Heart left ventricle (tissue), 13 donors: ENCODE measurements at regions not wholly inside any gene's neighbourhood (a gene's known extent, or its start where the extent isn't known, plus 50 kb on each side); places are given as distances from the start of the nearest gene placed in this dataset.

Source experiments
- POLR2A ChIP-seq, 2 donors: fragments of 450-650 bp; IDR thresholded peaks; one replicate each; pipeline ENCODE4 v1.6.1; 2017; ENCODE audit warnings: antibody characterized with exemption in 2 of 2, mild to moderate bottlenecking in 2 of 2, moderate library complexity in 2 of 2
- TF ChIP-seq, protein P1 (sequence below), 12 donors: fragments of 200-600 bp; sonication (generic) in 4 of 12; IDR thresholded peaks; one replicate each; pipeline versions ENCODE4 v1.5.0 to v1.8.0; 2018 to 2022; ENCODE audit warnings: antibody characterized with exemption in 12 of 12, mild to moderate bottlenecking in 5 of 12
- donor health status: ischemic (EF 13 %, LVEDD 7.1; RV severe dilation, severe dysfunction).
- donor health status: DM: no; HTN: yes; CAD: no.
- donor health status: DM: no; HTN: no; CAD: no.
- donor health status: ischemic (EF 25% LVEDD 6.9; RV normal size, moderate dysfunction).
- donor health status: ischemic (EF 25% LVEDD 5.7; RV mildly dilated, moderate dysfunction).
- donor health status: ischemic (EF 35%, LVEDD 5.7; RV mildly dilated, moderate dysfunction).
- donor health status: nonischemic (EF 11% LVEDD 7.7; RV severe dilation, severe dysfunction).
- donor health status: DM: yes; HTN: yes; CAD: no.
- donor health status: PGD.
- donor health status: ischemic (EF 29% LVEDD 5.4; RV normal size, mild dysfunction).
- donor health status: nonischemic (EF 23%, LVEDD 6.1; RV moderate dilation, normal function).

DNA sequence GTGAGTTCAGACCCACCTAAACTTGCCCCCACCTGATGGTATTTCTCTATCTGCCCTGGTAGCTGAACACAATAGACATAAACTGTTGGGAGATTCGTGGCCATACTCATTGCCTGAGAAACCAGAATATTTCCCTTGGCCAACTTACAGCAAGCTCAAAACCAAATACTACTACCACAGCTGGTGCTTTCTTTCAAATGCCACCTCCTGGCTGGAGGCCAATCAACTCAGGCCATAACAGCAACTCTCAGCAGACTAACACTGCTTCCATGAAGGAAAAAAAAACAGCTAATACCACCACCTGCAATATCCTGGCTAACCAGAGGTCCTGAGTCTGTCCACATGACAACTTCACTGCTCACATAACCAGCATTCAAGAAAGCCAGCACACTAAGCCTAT, 373.1 kb downstream of the CMPK2 start:
- TF ChIP-seq, protein P1, sequence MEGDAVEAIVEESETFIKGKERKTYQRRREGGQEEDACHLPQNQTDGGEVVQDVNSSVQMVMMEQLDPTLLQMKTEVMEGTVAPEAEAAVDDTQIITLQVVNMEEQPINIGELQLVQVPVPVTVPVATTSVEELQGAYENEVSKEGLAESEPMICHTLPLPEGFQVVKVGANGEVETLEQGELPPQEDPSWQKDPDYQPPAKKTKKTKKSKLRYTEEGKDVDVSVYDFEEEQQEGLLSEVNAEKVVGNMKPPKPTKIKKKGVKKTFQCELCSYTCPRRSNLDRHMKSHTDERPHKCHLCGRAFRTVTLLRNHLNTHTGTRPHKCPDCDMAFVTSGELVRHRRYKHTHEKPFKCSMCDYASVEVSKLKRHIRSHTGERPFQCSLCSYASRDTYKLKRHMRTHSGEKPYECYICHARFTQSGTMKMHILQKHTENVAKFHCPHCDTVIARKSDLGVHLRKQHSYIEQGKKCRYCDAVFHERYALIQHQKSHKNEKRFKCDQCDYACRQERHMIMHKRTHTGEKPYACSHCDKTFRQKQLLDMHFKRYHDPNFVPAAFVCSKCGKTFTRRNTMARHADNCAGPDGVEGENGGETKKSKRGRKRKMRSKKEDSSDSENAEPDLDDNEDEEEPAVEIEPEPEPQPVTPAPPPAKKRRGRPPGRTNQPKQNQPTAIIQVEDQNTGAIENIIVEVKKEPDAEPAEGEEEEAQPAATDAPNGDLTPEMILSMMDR (IDR thresholded peaks at IDR 0.05) = no peak
- no peak for TF ChIP-seq POLR2A (IDR thresholded peaks at IDR 0.05)
